SK-N-SH (cell line): ENCODE measurements at regions not wholly inside any gene's neighbourhood (a gene's known extent, or its start where the extent isn't known, plus 50 kb on each side); places are given as distances from the start of the nearest gene placed in this dataset.

Source experiments
- EP300 ChIP-seq, 2 experiments: IDR thresholded peaks; 2 replicates each; pipeline versions ENCODE4 v1.4.0 to v1.6.1; 2012; ENCODE audit warnings: borderline replicate concordance in 1 of 2, low read depth in 1 of 2, low read length in 1 of 2
- GABPA ChIP-seq: IDR thresholded peaks from 2 replicates; pipeline ENCODE4 v1.4.0; 2012; ENCODE audit warnings: low read depth, mild to moderate bottlenecking
- JUND ChIP-seq: IDR thresholded peaks from 2 replicates; pipeline ENCODE4 v1.4.0; 2012
- RAD21 ChIP-seq: IDR thresholded peaks from 2 replicates; pipeline ENCODE4 v1.6.1; 2012; ENCODE audit warnings: mild to moderate bottlenecking, low read length
- RFX5 ChIP-seq: IDR thresholded peaks from 2 replicates; pipeline ENCODE4 v1.6.1; 2012; ENCODE audit warnings: mild to moderate bottlenecking, improper control_type of control experiment, low read length
- TAF1 ChIP-seq: IDR thresholded peaks from 2 replicates; pipeline ENCODE4 v1.6.1; 2012; ENCODE audit warnings: low read depth, mild to moderate bottlenecking, low read length, moderate library complexity, borderline replicate concordance
- TEAD4 ChIP-seq: IDR thresholded peaks from 2 replicates; pipeline ENCODE4 v1.4.0; 2012; ENCODE audit warnings: mild to moderate bottlenecking, borderline replicate concordance; ENCODE audit not compliant: insufficient read depth
- YY1 ChIP-seq: IDR thresholded peaks from 2 replicates; pipeline ENCODE4 v1.4.0; 2012; ENCODE audit warnings: low read depth, mild to moderate bottlenecking
- TF ChIP-seq, protein P1 (sequence below): fragments of 200-600 bp; sonication (generic); IDR thresholded peaks from 2 replicates; pipeline ENCODE4 v1.6.1; 2017; ENCODE audit warnings: antibody characterized with exemption, mild to moderate bottlenecking, moderate library complexity
- TF ChIP-seq, protein P2 (sequence below): fragments of 150-350 bp; IDR thresholded peaks from 2 replicates; pipeline ENCODE4 v1.6.1; 2017; ENCODE audit warnings: antibody characterized with exemption, low read length, low read depth, borderline replicate concordance

DNA sequence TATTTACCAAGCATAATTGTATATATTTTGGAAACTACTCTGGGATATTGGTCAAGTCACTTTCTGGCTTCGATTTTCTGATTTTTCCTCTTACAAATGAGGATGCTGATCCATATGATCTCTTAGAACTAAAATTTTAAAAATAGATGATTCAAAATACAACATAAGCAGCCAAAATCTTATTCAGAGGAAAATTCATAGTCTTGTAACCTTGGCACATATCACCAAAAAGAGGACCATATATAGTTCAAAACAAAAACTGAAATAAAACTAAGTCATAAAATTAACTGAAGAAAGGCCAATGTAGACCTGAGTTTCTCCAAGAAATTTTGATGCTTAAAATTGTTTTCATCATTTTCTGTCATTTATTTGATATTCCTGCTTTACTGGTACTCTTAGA lies 768.3 kb downstream of the SORCS3 start:
- TF ChIP-seq, protein P1, sequence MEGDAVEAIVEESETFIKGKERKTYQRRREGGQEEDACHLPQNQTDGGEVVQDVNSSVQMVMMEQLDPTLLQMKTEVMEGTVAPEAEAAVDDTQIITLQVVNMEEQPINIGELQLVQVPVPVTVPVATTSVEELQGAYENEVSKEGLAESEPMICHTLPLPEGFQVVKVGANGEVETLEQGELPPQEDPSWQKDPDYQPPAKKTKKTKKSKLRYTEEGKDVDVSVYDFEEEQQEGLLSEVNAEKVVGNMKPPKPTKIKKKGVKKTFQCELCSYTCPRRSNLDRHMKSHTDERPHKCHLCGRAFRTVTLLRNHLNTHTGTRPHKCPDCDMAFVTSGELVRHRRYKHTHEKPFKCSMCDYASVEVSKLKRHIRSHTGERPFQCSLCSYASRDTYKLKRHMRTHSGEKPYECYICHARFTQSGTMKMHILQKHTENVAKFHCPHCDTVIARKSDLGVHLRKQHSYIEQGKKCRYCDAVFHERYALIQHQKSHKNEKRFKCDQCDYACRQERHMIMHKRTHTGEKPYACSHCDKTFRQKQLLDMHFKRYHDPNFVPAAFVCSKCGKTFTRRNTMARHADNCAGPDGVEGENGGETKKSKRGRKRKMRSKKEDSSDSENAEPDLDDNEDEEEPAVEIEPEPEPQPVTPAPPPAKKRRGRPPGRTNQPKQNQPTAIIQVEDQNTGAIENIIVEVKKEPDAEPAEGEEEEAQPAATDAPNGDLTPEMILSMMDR: no peak
- TF ChIP-seq EP300 (IDR thresholded peaks at IDR 0.05; ENCODE audit: borderline replicate concordance in 1 of 2, low read depth in 1 of 2, low read length in 1 of 2) (no peak), GABPA (no peak), JUND (no peak), YY1 (no peak), TEAD4 (no peak), TAF1 (no peak), RFX5 (no peak), RAD21 (no peak)
- TF ChIP-seq, protein P2, sequence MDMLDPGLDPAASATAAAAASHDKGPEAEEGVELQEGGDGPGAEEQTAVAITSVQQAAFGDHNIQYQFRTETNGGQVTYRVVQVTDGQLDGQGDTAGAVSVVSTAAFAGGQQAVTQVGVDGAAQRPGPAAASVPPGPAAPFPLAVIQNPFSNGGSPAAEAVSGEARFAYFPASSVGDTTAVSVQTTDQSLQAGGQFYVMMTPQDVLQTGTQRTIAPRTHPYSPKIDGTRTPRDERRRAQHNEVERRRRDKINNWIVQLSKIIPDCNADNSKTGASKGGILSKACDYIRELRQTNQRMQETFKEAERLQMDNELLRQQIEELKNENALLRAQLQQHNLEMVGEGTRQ: no peak
